ENCODE measurements at regions not wholly inside any gene's neighbourhood (a gene's known extent, or its start where the extent isn't known, plus 50 kb on each side); places are given as distances from the start of the nearest gene placed in this dataset.
A peak's percentile ranks its signal among the peaks of the same experiment; 100 is the strongest.

- no peak for DNase-seq
Measured at GRCh38 chr19:32188921-32189320, 156.5 kb upstream of the ZNF507 start.

GRCh38 chr19:32189956-32190706, 155.3 kb upstream of the ZNF507 start:
- DNase-seq, result no peak

GRCh38 chr19:32191921-32192320, 153.5 kb upstream of the ZNF507 start:
- no peak for DNase-seq

DNA sequence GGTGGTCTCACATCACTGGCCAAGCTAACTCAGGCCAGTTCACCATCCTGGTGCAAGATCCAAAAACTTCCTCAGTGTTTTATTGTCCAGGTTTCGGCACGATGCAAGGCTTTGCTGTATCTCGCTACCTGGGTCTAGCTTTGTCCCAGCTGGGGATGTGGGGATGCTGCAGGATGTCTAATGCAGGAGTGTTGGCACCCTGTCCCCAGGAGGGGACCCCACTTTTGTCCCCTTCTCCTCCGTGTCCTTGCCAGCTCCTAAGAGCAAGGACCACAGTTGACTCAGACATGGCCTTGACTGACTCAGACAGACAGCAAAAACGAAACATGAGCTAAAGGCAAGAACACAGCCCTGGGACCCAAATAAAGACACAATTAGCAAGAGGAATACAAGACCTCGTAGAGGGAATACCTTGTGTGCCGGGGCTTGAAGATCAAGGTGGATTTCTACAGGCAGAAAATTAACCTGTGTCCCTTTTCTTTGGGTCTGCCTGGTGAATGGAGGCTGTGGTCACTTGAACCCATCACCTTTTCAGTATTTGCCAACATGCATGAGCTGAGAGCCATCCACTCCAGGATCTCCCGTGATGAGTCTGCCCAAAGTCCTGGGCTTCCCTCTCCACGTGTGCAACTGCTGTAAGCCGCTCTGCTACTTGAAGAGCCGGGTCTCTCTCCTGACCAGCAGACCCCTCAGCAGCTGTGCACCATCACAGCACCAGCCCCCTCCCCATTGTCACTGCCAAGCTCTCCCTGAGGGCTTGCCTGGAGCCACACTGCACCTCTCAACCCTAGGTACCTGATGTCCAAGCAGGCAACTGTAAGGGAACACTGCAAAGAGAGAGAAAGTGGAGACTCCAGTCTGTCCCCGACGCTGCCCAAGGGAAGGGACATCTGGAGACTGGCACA, 149.5 kb upstream of the ZNF507 start:
- DNase-seq, result no peak

GRCh38 chr19:32196690-32197420, 148.6 kb upstream of the ZNF507 start:
- no peak for DNase-seq

- DNase-seq, result no peak
Measured at GRCh38 chr19:32197896-32198882, 147.2 kb upstream of the ZNF507 start.

DNA sequence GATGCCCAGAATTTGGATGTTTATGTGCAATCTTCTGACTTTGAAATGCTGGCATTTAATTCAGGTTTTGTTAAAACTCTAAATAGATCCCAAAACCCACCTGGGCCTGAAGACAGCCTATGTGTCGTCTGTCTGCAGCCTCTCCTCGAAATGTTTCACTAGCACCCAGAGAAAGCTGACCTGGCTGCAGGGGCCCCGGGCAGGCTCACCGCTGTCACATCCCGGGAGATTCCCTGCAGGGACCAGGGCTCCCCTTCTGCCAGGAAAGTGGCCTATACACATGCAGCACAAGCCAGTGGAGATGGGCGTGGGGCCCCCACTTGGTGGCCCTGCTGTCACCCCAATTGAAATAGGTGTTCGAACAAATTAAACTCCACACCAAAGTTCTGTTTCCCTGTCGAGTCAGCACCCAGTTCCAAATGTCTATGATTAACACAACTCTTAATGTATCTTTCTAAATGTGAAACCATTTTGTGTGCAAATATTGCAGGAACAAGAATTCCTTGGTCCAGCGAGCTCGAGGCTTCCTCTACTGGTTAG, 145.8 kb upstream of the ZNF507 start:
- no peak for DNase-seq

- no peak for DNase-seq
Measured at GRCh38 chr19:32200312-32201038, 144.9 kb upstream of the ZNF507 start.

DNA sequence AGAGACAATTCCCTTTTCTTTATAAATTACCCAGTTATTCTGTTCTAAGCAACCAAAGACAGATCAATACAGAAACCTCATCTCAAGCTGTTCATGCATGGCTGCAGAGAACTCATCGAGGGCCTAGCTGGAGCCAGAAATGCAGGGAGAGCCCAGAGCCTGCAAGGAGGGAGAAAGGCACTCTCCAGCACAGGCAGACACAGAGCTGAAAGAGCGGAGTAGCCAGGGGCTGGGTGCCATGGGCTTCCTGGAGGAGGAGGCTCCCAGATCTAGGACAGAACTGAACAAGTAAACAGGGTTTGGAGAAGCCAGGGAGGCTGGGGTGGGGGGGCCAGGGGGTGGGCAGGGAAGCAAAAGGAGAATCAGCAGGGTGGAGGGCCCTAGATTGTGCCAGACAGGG, 144.2 kb upstream of the ZNF507 start:
- DNase-seq, result no peak

- peak; percentile 4 for DNase-seq
Measured at GRCh38 chr19:32201636-32202051, 143.8 kb upstream of the ZNF507 start.

DNA sequence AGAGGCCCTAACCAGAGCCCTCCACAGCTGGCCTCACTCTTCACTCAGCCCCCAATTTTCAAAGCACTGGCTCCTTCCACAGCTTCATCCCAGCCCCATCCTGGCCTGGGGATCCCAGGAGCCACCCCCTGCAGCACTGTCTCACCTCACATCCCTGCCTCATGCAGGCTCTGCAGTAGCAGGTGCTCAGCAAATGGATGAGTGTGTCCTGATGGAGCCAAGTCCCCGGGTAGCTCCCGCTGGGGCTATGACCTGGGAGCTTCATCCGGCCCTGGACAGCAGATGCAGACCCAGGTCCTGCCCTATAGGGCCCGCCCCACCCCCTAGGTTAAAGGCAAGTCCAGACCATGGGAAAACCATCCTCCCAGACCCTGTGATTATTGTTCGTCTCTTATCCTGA, 143.2 kb upstream of the ZNF507 start:
- DNase-seq, result no peak

DNA sequence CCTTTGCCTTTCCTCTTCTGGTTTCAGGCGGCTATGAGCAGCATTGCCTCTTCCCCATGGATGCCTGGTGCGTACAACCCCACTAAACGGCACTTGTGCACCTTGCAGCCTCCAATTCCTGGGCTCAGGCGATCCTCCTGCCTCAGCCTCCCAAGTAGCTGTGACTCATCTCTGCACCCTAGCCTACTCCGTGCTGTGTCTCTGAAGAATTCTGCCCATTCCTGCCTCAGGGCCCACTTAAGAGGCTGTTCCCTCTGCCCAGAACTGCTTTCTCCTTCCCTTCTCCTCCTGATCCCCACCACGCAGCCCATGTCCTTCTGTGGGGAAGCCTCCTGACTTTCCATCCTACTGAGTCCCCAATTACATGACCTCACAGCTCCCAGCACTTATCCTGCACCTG, 142.2 kb upstream of the ZNF507 start:
- no peak for DNase-seq

DNA sequence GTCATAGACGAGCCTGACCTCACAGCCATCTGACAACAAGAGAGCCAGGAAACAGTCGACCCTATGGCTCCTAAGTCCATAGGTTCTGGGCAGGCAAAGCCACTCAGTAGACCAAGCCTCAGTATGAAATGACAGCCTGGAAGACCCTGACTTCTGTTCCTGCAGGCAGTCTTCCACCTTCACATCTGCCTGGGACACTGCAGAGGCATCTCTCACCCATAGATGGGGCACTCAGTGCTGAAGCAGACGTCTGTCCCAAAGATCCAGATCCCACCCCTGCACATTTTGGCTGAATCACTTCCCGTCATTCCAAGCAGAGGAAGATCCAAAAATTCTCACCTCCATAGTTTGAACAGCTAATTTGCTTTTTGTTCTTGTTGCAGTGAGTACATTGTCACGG, 139.3 kb upstream of the ZNF507 start:
- no peak for DNase-seq

DNA sequence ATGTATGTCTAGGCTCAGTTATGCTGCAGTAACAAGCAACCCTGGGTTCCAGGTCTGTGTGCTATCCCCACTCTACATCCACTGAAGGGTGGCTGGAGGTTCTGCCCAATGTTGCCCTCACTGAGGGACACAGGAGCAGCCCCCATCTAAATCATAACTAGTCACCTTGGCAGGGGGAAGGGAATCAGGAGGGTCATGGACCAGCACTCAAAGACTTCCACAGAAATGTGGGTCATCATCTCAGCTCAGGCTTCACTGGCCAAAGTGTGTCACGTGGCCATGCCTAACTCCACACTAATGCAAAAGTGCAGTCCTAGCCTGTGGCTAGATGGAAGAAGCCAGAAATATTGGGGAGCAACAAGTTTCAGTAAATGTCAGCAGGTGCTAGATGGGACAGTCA, 137.3 kb upstream of the ZNF507 start:
- no peak for DNase-seq

GRCh38 chr19:32219392-32219791, 126.0 kb upstream of the ZNF507 start:
- DNase-seq, result no peak

- DNase-seq, result no peak
Measured at GRCh38 chr19:32219881-32220472, 125.4 kb upstream of the ZNF507 start.

- DNase-seq, result no peak
Measured at GRCh38 chr19:32220951-32221350, 124.5 kb upstream of the ZNF507 start.

GRCh38 chr19:32222556-32222955, 122.9 kb upstream of the ZNF507 start:
- DNase-seq, result no peak

- no peak for DNase-seq
Measured at GRCh38 chr19:32223106-32223505, 122.3 kb upstream of the ZNF507 start.

- DNase-seq, result no peak
Measured at GRCh38 chr19:32223595-32224370, 121.6 kb upstream of the ZNF507 start.
